GM12892 (cell line): ENCODE measurements at regions not wholly inside any gene's neighbourhood (a gene's known extent, or its start where the extent isn't known, plus 50 kb on each side); places are given as distances from the start of the nearest gene placed in this dataset.

Source experiments
- DNase-seq: peaks from one replicate; pipeline ENCODE4 v3.0.0; 2011; ENCODE audit not compliant: insufficient read length
- FAIRE-seq: peaks from 2 replicates; lab custom pipeline; 2011; peaks lifted over from hg19 to GRCh38; lab: Jason Lieb, UNC
- POLR2A ChIP-seq: IDR thresholded peaks from 2 replicates; pipeline ENCODE4 v1.6.1; 2011; ENCODE audit warnings: low read depth, low read length, control low read depth
- POLR2AphosphoS5 ChIP-seq: IDR thresholded peaks from 2 replicates; pipeline ENCODE4 v1.6.1; 2011; ENCODE audit warnings: low read depth, low read length, control low read depth
- TAF1 ChIP-seq: IDR thresholded peaks from 2 replicates; pipeline ENCODE4 v1.6.1; 2011; ENCODE audit warnings: low read depth, mild to moderate bottlenecking, control low read depth, low read length, borderline replicate concordance

DNA sequence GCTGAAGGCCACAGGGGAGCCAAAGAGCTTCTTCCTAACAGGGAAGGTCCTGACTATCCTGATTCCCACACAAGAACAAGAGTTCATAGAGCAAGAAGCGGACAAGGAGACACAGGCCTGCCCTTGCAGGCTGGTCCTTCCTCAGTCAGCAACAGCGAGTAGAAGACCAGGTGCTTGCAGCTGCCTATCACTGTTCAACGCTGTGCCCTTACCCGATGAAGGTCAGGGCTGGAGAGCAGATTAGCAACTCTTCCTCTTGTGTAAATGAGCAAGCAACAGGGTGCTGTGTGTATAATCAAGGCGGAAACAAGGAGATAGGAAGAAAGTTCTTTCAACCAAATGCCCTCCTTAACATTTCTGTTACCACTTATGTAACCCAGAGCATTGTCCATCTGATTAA, 115.3 kb upstream of the SPACA1 start:
- TF ChIP-seq TAF1: no peak
- no peak for TF ChIP-seq POLR2AphosphoS5
- TF ChIP-seq POLR2A: no peak
- FAIRE-seq: no peak
- DNase-seq: no peak

GRCh38 chr6:87929843-87930288, 117.8 kb upstream of the SPACA1 start:
- FAIRE-seq (peak; percentile 96), DNase-seq (peak; percentile 35)

GRCh38 chr6:87926687-87927086, 121.0 kb upstream of the SPACA1 start:
- DNase-seq (no peak), FAIRE-seq (peak; percentile 54)
- TF ChIP-seq POLR2A (no peak), TAF1 (no peak), POLR2AphosphoS5 (no peak)

More at GRCh38 chr6:87929843-87930288, 117.8 kb upstream of the SPACA1 start:
- TF ChIP-seq POLR2AphosphoS5: no peak
- no peak for TF ChIP-seq POLR2A
- TF ChIP-seq TAF1: no peak

DNA sequence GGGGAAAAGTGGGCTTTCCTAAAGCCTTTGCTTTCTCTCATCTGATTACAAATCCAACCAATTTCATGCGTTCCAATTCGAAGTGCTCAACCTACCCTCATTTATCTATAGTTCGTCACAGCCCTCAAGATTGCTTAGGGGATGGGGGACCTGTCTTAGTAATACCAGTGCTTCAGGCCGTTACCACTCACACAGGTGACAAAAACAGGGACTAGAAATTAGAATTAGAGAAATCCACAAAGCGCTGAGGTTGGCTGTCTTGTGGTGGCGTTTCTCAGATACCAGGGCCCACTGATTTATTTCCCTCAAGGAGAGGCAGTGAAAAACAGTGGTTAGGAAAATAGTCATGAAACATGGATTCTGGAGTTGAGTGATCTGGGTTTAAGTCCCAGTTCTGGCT, 121.6 kb upstream of the SPACA1 start:
- peak; percentile 60 for FAIRE-seq
- no peak for TF ChIP-seq POLR2AphosphoS5
- no peak for TF ChIP-seq TAF1
- no peak for TF ChIP-seq POLR2A
- no peak for DNase-seq

DNA sequence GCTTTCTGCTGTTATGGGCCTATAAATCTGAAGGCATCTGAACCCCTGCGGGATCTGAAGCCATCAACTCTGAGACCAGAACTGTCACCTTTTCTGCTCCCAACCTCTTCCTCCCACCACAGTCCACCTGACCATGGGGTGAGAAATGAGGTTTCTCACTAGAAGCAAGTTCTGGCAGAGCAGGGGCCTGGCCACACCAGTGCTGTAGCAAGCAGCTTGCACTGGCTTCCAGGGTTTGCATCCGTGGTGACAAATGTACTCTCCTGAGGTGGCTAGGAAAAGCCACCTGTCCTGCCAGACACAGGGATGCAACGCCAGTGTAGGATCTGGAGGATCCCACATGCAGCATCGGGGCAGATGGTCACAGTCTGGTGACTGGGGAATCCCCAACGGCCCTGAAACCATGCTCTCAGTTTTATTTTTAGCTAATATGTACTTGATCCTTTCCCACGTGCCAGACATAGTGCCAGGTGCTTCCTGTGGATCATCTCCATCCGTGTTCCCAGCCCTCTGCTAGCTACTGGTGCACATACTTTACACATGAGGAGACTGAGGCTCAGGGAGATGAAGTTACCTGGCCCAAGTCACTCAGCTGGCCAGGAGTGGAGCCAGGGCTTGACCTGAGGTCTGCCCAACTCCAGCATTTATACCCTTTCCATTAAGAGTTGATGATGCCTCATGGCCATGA, 122.1 kb upstream of the SPACA1 start:
- FAIRE-seq: peak; percentile 90
- peak; percentile 27 for DNase-seq
- TF ChIP-seq POLR2A (no peak), POLR2AphosphoS5 (no peak), TAF1 (no peak)

GRCh38 chr6:87923389-87924050, 124.1 kb upstream of the SPACA1 start:
- TF ChIP-seq POLR2A (no peak), TAF1 (no peak), POLR2AphosphoS5 (no peak)
- DNase-seq: no peak
- no peak for FAIRE-seq

GRCh38 chr6:87922947-87923330, 124.7 kb upstream of the SPACA1 start:
- TF ChIP-seq POLR2A: no peak
- TF ChIP-seq POLR2AphosphoS5: no peak; the same call in 1 of the 2 replicates
- TF ChIP-seq TAF1: no peak
- FAIRE-seq: peak; percentile 99
- DNase-seq: peak; percentile 19

GRCh38 chr6:87922196-87922946, 125.3 kb upstream of the SPACA1 start:
- DNase-seq (no peak), FAIRE-seq (no peak)
- no peak for TF ChIP-seq TAF1
- TF ChIP-seq POLR2AphosphoS5: peak; percentile 59; the same call in 1 of the 2 replicates
- TF ChIP-seq POLR2A: peak; percentile 59; the same call in 1 of the 2 replicates

DNA sequence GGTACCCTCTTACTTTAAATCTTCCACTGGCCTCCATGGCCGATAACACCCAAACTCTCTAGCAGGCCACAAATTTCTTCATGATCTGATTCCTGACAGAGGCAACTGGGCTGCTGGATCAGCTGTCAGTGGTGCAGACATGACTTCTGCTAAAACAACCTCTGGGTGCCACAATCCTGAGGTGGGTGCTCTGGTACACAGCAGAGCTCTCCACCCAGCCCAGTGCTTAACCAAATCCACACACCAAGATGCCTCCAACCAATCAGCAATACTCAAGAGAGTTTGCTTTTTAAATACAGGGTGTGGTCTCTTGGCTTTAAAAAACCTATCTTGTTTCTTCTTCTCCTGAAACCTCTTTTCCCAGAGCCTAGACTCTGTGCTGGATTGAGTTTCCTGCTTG, 126.6 kb upstream of the SPACA1 start:
- DNase-seq (no peak), FAIRE-seq (no peak)
- no peak for TF ChIP-seq POLR2AphosphoS5

DNA sequence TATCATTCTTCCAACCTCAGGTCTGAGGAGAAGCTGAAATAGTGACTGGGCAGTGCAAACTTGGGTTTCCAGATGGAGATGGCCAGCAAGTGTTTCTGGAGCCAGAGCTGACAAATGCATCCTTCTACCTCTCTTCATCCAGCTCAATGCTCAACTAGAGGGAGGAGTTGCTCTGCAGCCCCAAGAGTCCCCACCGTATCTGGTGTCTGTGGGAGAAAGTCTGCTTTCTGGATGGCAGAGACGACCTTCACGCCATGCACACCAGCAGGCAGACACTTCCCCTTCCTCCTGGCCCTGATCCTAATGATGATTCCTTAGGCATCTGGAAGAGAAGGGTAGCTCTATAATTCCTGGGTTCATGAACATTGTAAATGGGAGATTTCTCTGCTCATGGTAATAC, 127.4 kb upstream of the SPACA1 start:
- no peak for FAIRE-seq
- TF ChIP-seq POLR2AphosphoS5: no peak
- TF ChIP-seq TAF1: no peak
- TF ChIP-seq POLR2A: no peak
- no peak for DNase-seq

DNA sequence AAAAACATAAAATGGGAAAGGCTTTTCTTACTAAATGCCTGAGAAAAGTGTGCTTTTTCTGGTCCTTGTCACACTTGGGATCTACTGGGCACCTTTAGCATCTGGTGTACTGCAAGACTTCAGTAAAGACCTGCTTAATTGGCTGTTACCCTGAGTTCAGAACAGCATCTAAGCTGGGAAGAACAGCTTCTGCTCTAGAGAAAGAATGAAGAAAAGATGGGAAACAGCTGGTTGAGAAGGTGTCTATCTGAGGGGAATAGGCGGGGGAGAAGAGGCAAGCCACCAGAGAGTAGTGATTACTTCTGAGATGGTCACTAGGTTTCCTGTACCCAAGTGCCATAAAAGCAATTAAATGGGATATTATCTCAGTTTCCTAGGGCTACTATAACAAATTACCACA, 128.2 kb upstream of the SPACA1 start:
- DNase-seq: no peak
- TF ChIP-seq POLR2AphosphoS5 (no peak), POLR2A (no peak), TAF1 (no peak)
- FAIRE-seq: no peak

- no peak for TF ChIP-seq POLR2A
- TF ChIP-seq TAF1: no peak
- no peak for TF ChIP-seq POLR2AphosphoS5
- FAIRE-seq (peak; percentile 57), DNase-seq (no peak)
These were observed 128.6 kb upstream of the SPACA1 start for GRCh38 chr6:87919001-87919400.
